GM12878 (cell line): ENCODE measurements at regions not wholly inside any gene's neighbourhood (a gene's known extent, or its start where the extent isn't known, plus 50 kb on each side); places are given as distances from the start of the nearest gene placed in this dataset.

Experiments used
- ATAC-seq: fragments of 200-7000 bp; cut with Tn5 transposase; 3 replicates; pipeline ENCODE4 v1.9.1; 2020; ENCODE audit warnings: mild to moderate bottlenecking, moderate library complexity
- BruUV-seq: library from RNA; stranded (reverse); fragments of 400-500 nt; replicated peaks from 2 replicates; lab custom pipeline; 2021; lab: Mats Ljungman, UMichigan
- CTCF ChIA-PET: fragments of 300-600 bp; sonication (Branson Sonifier 250); formaldehyde crosslinking; extraction: SDS; loops from one replicate; lab custom pipeline; 2021; ENCODE audit warnings: inconsistent platforms; lab: Yijun Ruan, JAX
- POLR2A ChIA-PET: fragments of 350-600 bp; formaldehyde crosslinking; extraction: SDS; loops from one replicate; lab custom pipeline; 2021; ENCODE audit warnings: inconsistent platforms; lab: Charles Lee
- RAD21 ChIA-PET: fragments of 300-600 bp; sonication (Branson Sonifier 250); formaldehyde crosslinking; loops from one replicate; lab custom pipeline; 2023; ENCODE audit warnings: antibody characterized with exemption; ENCODE audit not compliant: unreplicated experiment; lab: Charles Lee
- SMC1A ChIA-PET: fragments of 300-600 bp; sonication (Branson Sonifier 250); formaldehyde crosslinking; loops from one replicate; lab custom pipeline; 2023; ENCODE audit not compliant: unreplicated experiment, uncharacterized antibody; lab: Charles Lee
- DNase-seq: peaks from one replicate; pipeline ENCODE4 v3.0.0-alpha.2; 2011; ENCODE audit warnings: low read depth, low spot score
- FAIRE-seq: peaks from 3 replicates; lab custom pipeline; 2011; peaks lifted over from hg19 to GRCh38; lab: Jason Lieb, UNC
- H2AFZ ChIP-seq: 2 replicates; pipeline ENCODE4 v1.6.0; 2011; ENCODE audit warnings: low read depth, low read length, control low read depth; ENCODE audit not compliant: control insufficient read depth
- H3K27ac ChIP-seq: 2 replicates; pipeline ENCODE4 v1.5.1; 2011; ENCODE audit warnings: control low read depth; ENCODE audit not compliant: control insufficient read depth, insufficient read depth
- H3K27me3 ChIP-seq, 2 experiments: replicated peaks in 1 of 2; 2 replicates each; pipeline versions ENCODE4 v1.6.0 to v1.6.1; 2011; ENCODE audit warnings: low read length in 1 of 2; ENCODE audit not compliant: control insufficient read depth in 2 of 2, insufficient read depth in 2 of 2
- H3K36me3 ChIP-seq, 2 experiments: 2 replicates each; pipeline ENCODE4 v1.5.1; 2011; ENCODE audit warnings: low read length in 1 of 2; ENCODE audit not compliant: control insufficient read depth in 2 of 2, insufficient read depth in 2 of 2
- H3K4me1 ChIP-seq: 2 replicates; pipeline ENCODE4 v1.6.1; 2011; ENCODE audit warnings: mild to moderate bottlenecking, low read length, moderate library complexity, mixed read lengths; ENCODE audit not compliant: control insufficient read depth, insufficient read depth
- H3K4me2 ChIP-seq: 2 replicates; pipeline ENCODE4 v1.6.0; 2011; ENCODE audit warnings: control low read depth; ENCODE audit not compliant: control insufficient read depth, insufficient read depth
- H3K4me3 ChIP-seq: fragments of 200-600 bp; sonication (generic); 2 replicates; pipeline ENCODE4 v1.5.1; 2016
- H3K79me2 ChIP-seq: 2 replicates; pipeline ENCODE4 v1.6.0; 2011; ENCODE audit warnings: low read length; ENCODE audit not compliant: control insufficient read depth, insufficient read depth
- H3K9ac ChIP-seq: 2 replicates; pipeline ENCODE4 v1.8.0; 2011; ENCODE audit warnings: low read length, control low read depth, mixed read lengths; ENCODE audit not compliant: control insufficient read depth, insufficient read depth
- H3K9me3 ChIP-seq: replicated peaks from 3 replicates; pipeline ENCODE4 v1.5.1; 2011; ENCODE audit warnings: mild to moderate bottlenecking, low read length; ENCODE audit not compliant: control insufficient read depth, insufficient read depth
- H4K20me1 ChIP-seq: 2 replicates; pipeline ENCODE4 v1.6.0; 2011; ENCODE audit not compliant: control insufficient read depth, insufficient read depth
- E2F8 ChIP-seq: fragments of 450-650 bp; IDR thresholded peaks from 2 replicates; pipeline ENCODE4 v1.6.1; 2018; ENCODE audit warnings: mild to moderate bottlenecking, low read depth, moderate library complexity; ENCODE audit not compliant: partially characterized antibody
- EGR1 ChIP-seq, 2 experiments: IDR thresholded peaks; 1 replicate in 1 of 2; 2 replicates in 1 of 2; pipeline ENCODE4 v1.6.1; 2011 to 2012; ENCODE audit warnings: low read depth in 2 of 2, low read length in 2 of 2, borderline replicate concordance in 1 of 2, mild to moderate bottlenecking in 1 of 2, moderate library complexity in 1 of 2
- GABPA ChIP-seq: IDR thresholded peaks from 2 replicates; pipeline ENCODE4 v1.6.1; 2014; ENCODE audit warnings: antibody characterized with exemption, low read depth, mild to moderate bottlenecking, inconsistent platforms
- HCFC1 ChIP-seq: fragments of 150-350 bp; IDR thresholded peaks from 2 replicates; pipeline ENCODE4 v1.6.1; 2014; ENCODE audit warnings: low read length
- MEF2B ChIP-seq: fragments of 450-650 bp; IDR thresholded peaks from 2 replicates; pipeline ENCODE4 v1.6.1; 2018; ENCODE audit warnings: mild to moderate bottlenecking, moderate library complexity; ENCODE audit not compliant: partially characterized antibody, poor library complexity, severe bottlenecking
- MTA2 ChIP-seq: fragments of 450-650 bp; IDR thresholded peaks from 2 replicates; pipeline ENCODE4 v1.6.1; 2016; ENCODE audit warnings: low read depth, mild to moderate bottlenecking, moderate library complexity
- POLR2AphosphoS2 ChIP-seq: IDR thresholded peaks from 2 replicates; pipeline ENCODE4 v1.6.1; 2011; ENCODE audit warnings: low read depth, mild to moderate bottlenecking, low read length, improper control_type of control experiment, moderate library complexity
- SP1 ChIP-seq: IDR thresholded peaks from one replicate; pipeline ENCODE4 v1.6.1; 2011; ENCODE audit warnings: low read depth, low read length
- SREBF2 ChIP-seq: IDR thresholded peaks from 2 replicates; pipeline ENCODE4 v1.6.1; 2012; ENCODE audit warnings: mild to moderate bottlenecking, low read length
- WRNIP1 ChIP-seq: IDR thresholded peaks from 2 replicates; pipeline ENCODE4 v1.6.1; 2011; ENCODE audit warnings: low read depth, low read length, improper control_type of control experiment, borderline replicate concordance
- ZBTB4 ChIP-seq: fragments of 450-650 bp; formaldehyde crosslinking; IDR thresholded peaks from 2 replicates; pipeline ENCODE4 v1.4.0; 2022; ENCODE audit warnings: mild to moderate bottlenecking, moderate library complexity
- ZBTB40 ChIP-seq: fragments of 450-650 bp; IDR thresholded peaks from 2 replicates; pipeline ENCODE4 v1.6.1; 2016; ENCODE audit warnings: mild to moderate bottlenecking, moderate library complexity, borderline replicate concordance
- WGBS: methylation state at CpG from one replicate; pipeline ENCODE4 v1.1.6; 2016; ENCODE audit warnings: low lambda C conversion rate; ENCODE audit not compliant: insufficient replicate concordance, insufficient coverage; ENCODE audit errors: missing lambda C conversion rate; 5-methylcytosine and 5-hydroxymethylcytosine counted together
- in situ Hi-C: fragments of 300-500 bp; cut with MboI; formaldehyde crosslinking; loops from 9 replicates; pipeline ENCODE4 v1.14.3; 2018; ENCODE audit warnings: mixed read lengths
- intact Hi-C: fragments of 100-400 bp; cut with micrococcal nuclease; formaldehyde crosslinking; loops from one replicate; pipeline ENCODE4 v1.14.2; 2022; ENCODE audit not compliant: unreplicated experiment
- TF ChIP-seq, protein P1 (sequence below): IDR thresholded peaks from 2 replicates; pipeline ENCODE4 v1.6.1; 2012; ENCODE audit warnings: low read depth, low read length, improper control_type of control experiment

DNA sequence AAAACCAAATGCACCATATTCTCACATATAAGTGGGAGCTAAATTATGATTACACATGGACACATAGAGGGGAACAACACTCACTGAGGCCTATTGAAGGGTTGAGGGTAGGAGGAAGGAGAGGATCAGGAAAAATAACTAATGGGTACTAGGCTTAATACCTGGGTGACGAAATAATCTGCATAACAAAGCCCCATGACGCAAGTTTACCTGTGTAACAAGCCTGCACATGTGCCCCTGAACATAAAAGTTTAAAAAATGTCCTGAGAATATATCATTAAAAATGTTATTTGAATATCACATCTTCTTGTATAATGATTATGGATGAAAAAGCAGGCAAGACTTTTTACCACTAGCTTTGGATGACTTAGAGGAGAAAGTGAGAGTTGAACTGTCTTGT is 138.0 kb upstream of the NOVA1 start:
- Histone ChIP-seq H3K27me3 (no peaks in the 10 kb centered on the region), H3K79me2 (no peaks in the 10 kb centered on the region), H3K36me3 (no peaks in the 10 kb centered on the region), H2AFZ (no peak overlapping the region), H3K4me2 (no peak overlapping the region), H3K9me3 (no peaks in the 10 kb centered on the region), H3K27ac (no peak overlapping the region), H3K4me3 (no peak overlapping the region), H4K20me1 (no peaks in the 10 kb centered on the region), H3K4me1 (no peaks in the 10 kb centered on the region), H3K9ac (no peak overlapping the region)
- 0% methylated on average over 2 of the region's 2 CpGs for WGBS
- CTCF ChIA-PET, result no interaction called here
- no peak for ATAC-seq
- RAD21 ChIA-PET, result no interaction called here
- BruUV-seq, result no TSS peak
- SMC1A ChIA-PET, result no interaction called here
- in situ Hi-C loops, result no loop called here
- POLR2A ChIA-PET, result no interaction called here
- DNase-seq, result no peak
- intact Hi-C loops, result no loop called here
- no peak for FAIRE-seq
- TF ChIP-seq, protein P1, sequence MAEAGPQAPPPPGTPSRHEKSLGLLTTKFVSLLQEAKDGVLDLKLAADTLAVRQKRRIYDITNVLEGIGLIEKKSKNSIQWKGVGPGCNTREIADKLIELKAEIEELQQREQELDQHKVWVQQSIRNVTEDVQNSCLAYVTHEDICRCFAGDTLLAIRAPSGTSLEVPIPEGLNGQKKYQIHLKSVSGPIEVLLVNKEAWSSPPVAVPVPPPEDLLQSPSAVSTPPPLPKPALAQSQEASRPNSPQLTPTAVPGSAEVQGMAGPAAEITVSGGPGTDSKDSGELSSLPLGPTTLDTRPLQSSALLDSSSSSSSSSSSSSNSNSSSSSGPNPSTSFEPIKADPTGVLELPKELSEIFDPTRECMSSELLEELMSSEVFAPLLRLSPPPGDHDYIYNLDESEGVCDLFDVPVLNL, result no peak
- TF ChIP-seq HCFC1 (no peak), SREBF2 (no peak), MEF2B (no peak), GABPA (no peak), EGR1 (IDR thresholded peaks at IDR 0.05; ENCODE audit: borderline replicate concordance in 1 of 2, low read depth in 2 of 2, low read length in 2 of 2) (no peak), POLR2AphosphoS2 (no peak), ZBTB40 (no peak), E2F8 (no peak), SP1 (no peak), WRNIP1 (no peak), ZBTB4 (CRISPR knock-in tag) (no peak), MTA2 (no peak)
